GM19455 (cell line): ENCODE measurements at regions not wholly inside any gene's neighbourhood (a gene's known extent, or its start where the extent isn't known, plus 50 kb on each side); places are given as distances from the start of the nearest gene placed in this dataset.

ENCODE experiments used
- ATAC-seq: cut with Tn5 transposase; IDR thresholded peaks from one replicate; pipeline ENCODE4 v1.9.1; 2021; ENCODE audit not compliant: unreplicated experiment

- no peak for ATAC-seq
Observed at GRCh38 chr12:28601570-28602058, 411.4 kb downstream of the CCDC91 start.

GRCh38 chr12:28602786-28603185, 412.5 kb downstream of the CCDC91 start:
- no peak for ATAC-seq

- ATAC-seq = no peak
Observed at GRCh38 chr12:28603239-28603638, 413.0 kb downstream of the CCDC91 start.

- no peak for ATAC-seq
Observed at GRCh38 chr12:28603801-28604200, 413.5 kb downstream of the CCDC91 start.

GRCh38 chr12:28604240-28604639, 414.0 kb downstream of the CCDC91 start:
- no peak for ATAC-seq

GRCh38 chr12:28606967-28607557, 416.8 kb downstream of the CCDC91 start:
- no peak for ATAC-seq

GRCh38 chr12:28610401-28611114, 420.3 kb downstream of the CCDC91 start:
- ATAC-seq = no peak

GRCh38 chr12:28611115-28611435, 420.8 kb downstream of the CCDC91 start:
- no peak for ATAC-seq

- no peak for ATAC-seq
Observed at GRCh38 chr12:28611449-28611848, 421.2 kb downstream of the CCDC91 start.

GRCh38 chr12:28618171-28618570, 427.9 kb downstream of the CCDC91 start:
- ATAC-seq = no peak

- ATAC-seq = no peak
Observed at GRCh38 chr12:28618772-28619171, 428.5 kb downstream of the CCDC91 start.

- ATAC-seq = no peak
Observed at GRCh38 chr12:28620281-28620680, 430.0 kb downstream of the CCDC91 start.

GRCh38 chr12:28622406-28622805, 432.1 kb downstream of the CCDC91 start:
- no peak for ATAC-seq

- ATAC-seq = no peak
Observed at GRCh38 chr12:28626504-28626903, 436.2 kb downstream of the CCDC91 start.

GRCh38 chr12:28629691-28630090, 439.4 kb downstream of the CCDC91 start:
- no peak for ATAC-seq

GRCh38 chr12:28631831-28632230, 441.6 kb downstream of the CCDC91 start:
- ATAC-seq = no peak

- no peak for ATAC-seq
Observed at GRCh38 chr12:28640519-28640918, 450.3 kb downstream of the CCDC91 start.

- no peak for ATAC-seq
Observed at GRCh38 chr12:28645436-28645835, 455.2 kb downstream of the CCDC91 start.

- no peak for ATAC-seq
Observed at GRCh38 chr12:28645891-28646290, 455.6 kb downstream of the CCDC91 start.

- ATAC-seq = no peak
Observed at GRCh38 chr12:28650906-28651305, 460.6 kb downstream of the CCDC91 start.

- no peak for ATAC-seq
Observed at GRCh38 chr12:28652239-28652638, 462.0 kb downstream of the CCDC91 start.

- no peak for ATAC-seq
Observed at GRCh38 chr12:28681980-28682379, 467.1 kb upstream of the FAR2 start.

GRCh38 chr12:28683366-28683765, 465.7 kb upstream of the FAR2 start:
- no peak for ATAC-seq
